ENCODE measurements at regions not wholly inside any gene's neighbourhood (a gene's known extent, or its start where the extent isn't known, plus 50 kb on each side); places are given as distances from the start of the nearest gene placed in this dataset.

- Histone ChIP-seq H2BK20ac (ENCODE audit: low read depth, low read length, poor library complexity, severe bottlenecking) (no peak overlapping the region), H3K23me2 (ENCODE audit: insufficient read length, low read depth, low read length, poor library complexity, severe bottlenecking) (no peaks in the 10 kb centered on the region), H2BK5ac (ENCODE audit: insufficient read length, low read length) (no peak overlapping the region), H3K4me2 (ENCODE audit: insufficient read depth, insufficient read length, low read length) (no peak overlapping the region), H3K18ac (ENCODE audit: insufficient read length, low read depth, low read length) (no peak overlapping the region), H3K4ac (ENCODE audit: low read depth, low read length) (no peak overlapping the region), H4K91ac (ENCODE audit: insufficient read length, low read depth, low read length) (no peak overlapping the region), H3K9ac (ENCODE audit: extremely low read depth, insufficient read length, low read length) (no peak overlapping the region), H2BK12ac (ENCODE audit: insufficient read length, low read depth, low read length) (no peak overlapping the region), H3K79me1 (ENCODE audit: insufficient read depth, low read depth, low read length, poor library complexity, severe bottlenecking) (peaks cover 3% of the 10 kb centered on the region), H2AK5ac (ENCODE audit: insufficient read length, low read length) (no peak overlapping the region), H2BK15ac (ENCODE audit: low read depth, low read length) (no peak overlapping the region), H3K23ac (ENCODE audit: insufficient read length, low read depth, low read length) (no peak overlapping the region), H3K4me1 (ENCODE audit: insufficient read depth, low read length) (peaks cover 9% of the 10 kb centered on the region; the same call in 1 of the 2 replicates), H3K56ac (ENCODE audit: insufficient read length, low read depth, low read length) (no peak overlapping the region), H2AFZ (ENCODE audit: low read length) (no peak overlapping the region), H3K79me2 (ENCODE audit: insufficient read depth, low read length) (no peaks in the 10 kb centered on the region), H4K8ac (replicated peaks; ENCODE audit: insufficient read length, low read depth, low read length) (no peak overlapping the region), H3K14ac (ENCODE audit: insufficient read depth, low read length) (no peak overlapping the region; the same call in 1 of the 2 replicates), H3K27ac (ENCODE audit: insufficient read length, low read depth, low read length) (no peak overlapping the region), H4K5ac (ENCODE audit: insufficient read length, low read depth, low read length) (no peak overlapping the region), H3K9me3 (ENCODE audit: control insufficient read depth, low read depth, low read length) (no peaks in the 10 kb centered on the region), H3T11ph (ENCODE audit: low read length) (no peak overlapping the region), H2BK120ac (ENCODE audit: low read depth, low read length, poor library complexity, severe bottlenecking) (no peak overlapping the region), H3K27me3 (ENCODE audit: insufficient read depth, low read length) (no peaks in the 10 kb centered on the region), H4K20me1 (ENCODE audit: control insufficient read depth, insufficient read depth, insufficient read length) (no peaks in the 10 kb centered on the region)
- TF ChIP-seq CTCF (conservative IDR thresholded peaks at IDR 0.05): no peak
- Mint-ChIP-seq H3K36me3 (ENCODE audit: insufficient read depth in 1 of 3, low read depth in 3 of 3) (peaks cover 0 to 17% (median 12%) of the 10 kb centered on the region in 3 experiments; a peak in 5 of 7 replicates), H3K4me1 (peaks cover 18 to 56% of the 10 kb centered on the region in 2 experiments), H3K9me3 (peaks cover 0 to 6% of the 10 kb centered on the region in 2 experiments; a peak in 4 of 5 replicates), H3K4me3 (no peak overlapping the region), H3K27me3 (ENCODE audit: low read depth) (no peaks in the 10 kb centered on the region), H3K27ac (no peak overlapping the region)
- no peak for DNase-seq
- no CpG with 5 or more reads among the region's 7 CpGs for WGBS (ENCODE audit: extremely low coverage, insufficient read length, low lambda C conversion rate)
These were observed 898.9 kb downstream of the TAF11L14 start for GRCh38 chr5:18533137-18533536.

Data from H9 (cell line).